Thyroid gland (tissue), 4 donors: ENCODE measurements at regions not wholly inside any gene's neighbourhood (a gene's known extent, or its start where the extent isn't known, plus 50 kb on each side); places are given as distances from the start of the nearest gene placed in this dataset.

Experiments used
- DNase-seq, 2 donors: peaks; one replicate each; pipeline ENCODE4 v3.0.0-alpha.2; 2019
- H3K27ac ChIP-seq, 3 donors: fragments of 200-600 bp; sonication (generic); 1 replicate in 2 of 3; 2 replicates in 1 of 3; pipeline ENCODE4 v1.5.1; 2016 to 2019; ENCODE audit warnings: mild to moderate bottlenecking in 1 of 3, moderate library complexity in 1 of 3
- H3K27me3 ChIP-seq: fragments of 200-600 bp; sonication (generic); one replicate; pipeline ENCODE4 v1.5.1; 2019
- H3K36me3 ChIP-seq, 2 donors: fragments of 200-600 bp; sonication (generic); one replicate each; pipeline ENCODE4 v1.5.1; 2016 to 2019
- H3K4me1 ChIP-seq, 2 donors: fragments of 200-600 bp; sonication (generic); one replicate each; pipeline ENCODE4 v1.5.1; 2017 to 2019
- H3K4me3 ChIP-seq, 3 donors: fragments of 200-600 bp; sonication (generic); replicated peaks in 1 of 3; 1 replicate in 2 of 3; 2 replicates in 1 of 3; pipeline ENCODE4 v1.5.1; 2016; ENCODE audit warnings: mild to moderate bottlenecking in 1 of 3
- H3K9me3 ChIP-seq: fragments of 200-600 bp; sonication (generic); one replicate; pipeline ENCODE4 v1.5.1; 2017
- POLR2A ChIP-seq, 2 donors: fragments of 450-650 bp; IDR thresholded peaks; one replicate each; pipeline ENCODE4 v1.6.1; 2017; ENCODE audit warnings: antibody characterized with exemption in 2 of 2, mild to moderate bottlenecking in 2 of 2, moderate library complexity in 1 of 2
- WGBS, 2 donors: methylation state at CpG; one replicate each; pipeline ENCODE4 v1.1.5; 2017; 5-methylcytosine and 5-hydroxymethylcytosine counted together
- intact Hi-C: fragments of 100-400 bp; cut with DNase I; formaldehyde crosslinking; loops from one replicate; pipeline ENCODE4 v1.15.1; 2023
- TF ChIP-seq, protein P1 (sequence below), 6 experiments: fragments of 200-600 bp in 3 of 6; fragments of 450-650 bp in 3 of 6; sonication (generic) in 3 of 6; IDR thresholded peaks; one replicate each; pipeline ENCODE4 v1.5.1; 2016 to 2019; ENCODE audit warnings: antibody characterized with exemption in 6 of 6, mild to moderate bottlenecking in 2 of 6, inconsistent platforms in 1 of 6, moderate library complexity in 1 of 6

DNA sequence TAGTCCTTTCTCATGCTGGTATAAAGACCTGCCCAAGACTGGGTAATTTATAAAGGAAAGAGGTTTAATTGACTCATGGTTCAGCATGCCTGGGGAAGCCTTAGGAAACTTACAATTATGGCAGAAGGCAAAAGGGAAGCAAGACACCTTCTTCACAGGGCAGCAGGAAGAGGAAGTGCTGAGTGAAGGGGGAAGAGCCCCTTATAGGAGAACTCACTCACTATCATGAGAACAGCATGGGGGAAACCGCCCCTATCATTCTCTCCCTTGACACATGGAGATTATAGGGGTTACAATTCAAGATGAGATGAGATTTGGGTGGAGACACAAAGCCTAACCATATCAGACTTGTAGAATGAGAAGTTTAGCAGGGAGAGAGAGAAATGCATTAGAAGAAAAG lies 373.3 kb upstream of the DIAPH2 start:
- Histone ChIP-seq H3K36me3 (no peaks in the 10 kb centered on the region), H3K27me3 (no peaks in the 10 kb centered on the region), H3K9me3 (no peaks in the 10 kb centered on the region), H3K27ac (no peak overlapping the region), H3K4me1 (no peaks in the 10 kb centered on the region), H3K4me3 (no peak overlapping the region)
- WGBS, 2 donors: 59 to 75% methylated on average over 1 of the region's 1 CpG
- no peak for DNase-seq
- intact Hi-C loops: no loop called here
- no peak for TF ChIP-seq POLR2A (IDR thresholded peaks at IDR 0.05)
- TF ChIP-seq, protein P1, sequence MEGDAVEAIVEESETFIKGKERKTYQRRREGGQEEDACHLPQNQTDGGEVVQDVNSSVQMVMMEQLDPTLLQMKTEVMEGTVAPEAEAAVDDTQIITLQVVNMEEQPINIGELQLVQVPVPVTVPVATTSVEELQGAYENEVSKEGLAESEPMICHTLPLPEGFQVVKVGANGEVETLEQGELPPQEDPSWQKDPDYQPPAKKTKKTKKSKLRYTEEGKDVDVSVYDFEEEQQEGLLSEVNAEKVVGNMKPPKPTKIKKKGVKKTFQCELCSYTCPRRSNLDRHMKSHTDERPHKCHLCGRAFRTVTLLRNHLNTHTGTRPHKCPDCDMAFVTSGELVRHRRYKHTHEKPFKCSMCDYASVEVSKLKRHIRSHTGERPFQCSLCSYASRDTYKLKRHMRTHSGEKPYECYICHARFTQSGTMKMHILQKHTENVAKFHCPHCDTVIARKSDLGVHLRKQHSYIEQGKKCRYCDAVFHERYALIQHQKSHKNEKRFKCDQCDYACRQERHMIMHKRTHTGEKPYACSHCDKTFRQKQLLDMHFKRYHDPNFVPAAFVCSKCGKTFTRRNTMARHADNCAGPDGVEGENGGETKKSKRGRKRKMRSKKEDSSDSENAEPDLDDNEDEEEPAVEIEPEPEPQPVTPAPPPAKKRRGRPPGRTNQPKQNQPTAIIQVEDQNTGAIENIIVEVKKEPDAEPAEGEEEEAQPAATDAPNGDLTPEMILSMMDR (IDR thresholded peaks at IDR 0.05): no peak

DNA sequence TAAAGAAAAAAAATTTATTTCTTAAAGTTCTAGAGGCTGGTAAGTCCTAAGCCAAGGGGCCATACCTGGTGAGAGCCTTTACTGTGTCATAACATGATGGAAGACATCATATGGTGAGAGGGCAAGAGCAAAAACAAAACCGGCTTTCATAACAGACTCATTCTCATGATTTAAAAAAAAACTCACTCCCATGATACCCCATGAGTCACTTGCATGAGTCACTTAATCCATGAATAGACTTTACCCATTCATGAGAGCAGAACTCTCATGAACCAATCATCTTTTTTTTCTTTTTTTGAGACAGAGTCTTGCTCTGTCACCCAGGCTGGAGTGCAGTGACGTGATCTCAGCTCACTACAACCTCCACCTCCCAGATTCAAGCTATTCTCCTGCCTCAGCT lies 369.7 kb upstream of the DIAPH2 start:
- Histone ChIP-seq H3K4me1 (no peaks in the 10 kb centered on the region), H3K27ac (no peak overlapping the region), H3K27me3 (no peaks in the 10 kb centered on the region), H3K4me3 (no peak overlapping the region), H3K36me3 (no peaks in the 10 kb centered on the region), H3K9me3 (no peaks in the 10 kb centered on the region)
- 89% methylated on average over 2 of the region's 2 CpGs for WGBS, 2 donors
- DNase-seq: no peak
- intact Hi-C loops: no loop called here
- TF ChIP-seq, protein P1 (IDR thresholded peaks at IDR 0.05): no peak
- no peak for TF ChIP-seq POLR2A (IDR thresholded peaks at IDR 0.05)

DNA sequence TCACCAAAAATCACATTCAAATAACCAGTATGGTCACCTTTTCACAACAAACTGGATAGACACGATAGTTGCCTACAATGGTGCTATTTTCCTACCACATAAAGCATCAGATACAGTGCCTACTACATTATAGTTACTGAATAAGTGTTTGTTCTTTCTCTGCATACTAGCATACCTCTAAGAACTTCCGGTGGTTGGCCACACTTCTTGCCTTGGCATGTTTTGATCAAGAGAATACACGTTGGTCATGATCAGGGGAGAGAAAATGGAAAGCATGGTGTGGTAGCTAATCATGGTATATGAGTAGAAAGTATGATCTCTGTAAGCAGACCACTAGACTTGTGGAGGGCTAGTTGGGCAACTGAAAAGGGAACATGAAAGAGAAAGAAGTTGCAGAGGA lies 322.8 kb upstream of the DIAPH2 start:
- Histone ChIP-seq H3K4me3 (no peak overlapping the region), H3K4me1 (no peaks in the 10 kb centered on the region), H3K9me3 (no peaks in the 10 kb centered on the region), H3K27ac (no peak overlapping the region), H3K36me3 (no peaks in the 10 kb centered on the region), H3K27me3 (no peaks in the 10 kb centered on the region)
- intact Hi-C loops: no loop called here
- WGBS, 2 donors: 84 to 93% methylated on average over 3 of the region's 3 CpGs
- no peak for TF ChIP-seq POLR2A (IDR thresholded peaks at IDR 0.05)
- TF ChIP-seq, protein P1 (IDR thresholded peaks at IDR 0.05): no peak
- DNase-seq: no peak

DNA sequence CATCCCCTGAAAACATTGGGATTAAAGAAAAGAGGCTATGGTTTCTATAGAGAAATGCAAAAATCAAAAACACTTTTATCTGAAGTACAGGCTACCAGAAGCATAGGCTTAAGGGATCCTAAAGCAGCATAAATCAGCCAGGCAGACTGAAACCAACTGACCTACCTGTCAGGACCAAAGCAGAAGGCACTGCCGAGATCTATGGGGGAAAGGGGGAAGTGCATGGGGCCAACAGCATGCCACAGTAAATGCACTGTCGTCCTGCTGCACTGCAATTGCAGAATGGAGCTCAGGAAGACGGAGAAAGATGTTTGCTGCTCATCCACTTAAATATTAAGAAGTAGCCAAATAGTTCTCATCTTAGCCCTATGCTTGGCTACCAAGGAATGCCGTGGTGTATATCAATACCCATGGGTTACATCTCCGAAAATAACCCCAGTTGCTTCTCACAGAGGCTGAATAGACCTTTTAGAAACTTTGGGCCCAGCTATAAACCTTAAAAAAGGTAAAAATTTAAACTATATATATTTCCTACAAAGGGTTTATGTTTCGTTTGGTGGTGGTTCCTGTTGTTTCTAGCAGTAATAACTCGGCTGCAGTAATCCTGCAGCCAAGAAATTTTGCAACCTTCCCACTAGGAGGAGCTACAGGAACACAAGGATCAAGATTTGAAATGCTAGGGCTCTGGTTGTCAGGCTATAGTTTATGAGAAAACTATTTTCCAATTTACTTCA lies 312.2 kb upstream of the DIAPH2 start:
- Histone ChIP-seq H3K9me3 (no peaks in the 10 kb centered on the region), H3K27me3 (peaks cover 4% of the 10 kb centered on the region), H3K4me3 (no peak overlapping the region), H3K36me3 (no peaks in the 10 kb centered on the region), H3K4me1 (no peaks in the 10 kb centered on the region), H3K27ac (no peak overlapping the region)
- DNase-seq: peak in 1 of 2 donors; percentile 1
- 32% methylated on average over 7 of the region's 7 CpGs for WGBS, 2 donors
- intact Hi-C loops: no loop called here
- TF ChIP-seq, protein P1 (IDR thresholded peaks at IDR 0.05): peak in 4 of 6 experiments; percentile 15 to 54 (median 22)
- TF ChIP-seq POLR2A (IDR thresholded peaks at IDR 0.05): no peak

DNA sequence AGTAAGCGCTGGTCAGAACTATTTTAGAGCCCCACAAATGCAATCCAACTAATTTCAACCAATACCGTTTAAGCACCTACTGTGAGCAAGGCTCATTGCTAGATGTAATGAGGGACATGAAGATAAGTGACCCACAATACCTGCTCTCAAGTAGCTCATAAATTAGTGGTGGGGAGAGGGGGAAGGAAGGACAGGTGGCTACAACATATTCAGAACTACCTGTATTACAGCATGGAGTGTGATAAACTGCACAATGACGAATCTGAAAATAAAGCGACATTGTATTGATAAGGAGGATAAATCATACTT lies 311.6 kb upstream of the DIAPH2 start:
- DNase-seq: no peak
- WGBS, 2 donors: 42 to 47% methylated on average over 4 of the region's 4 CpGs

More for the DNA sequence above, 311.6 kb upstream of the DIAPH2 start:
- Histone ChIP-seq H3K36me3 (no peaks in the 10 kb centered on the region), H3K27ac (no peak overlapping the region), H3K27me3 (peaks cover 4% of the 10 kb centered on the region), H3K4me1 (no peaks in the 10 kb centered on the region), H3K9me3 (no peaks in the 10 kb centered on the region), H3K4me3 (no peak overlapping the region)
- intact Hi-C loops: no loop called here
- TF ChIP-seq POLR2A (IDR thresholded peaks at IDR 0.05): no peak
- TF ChIP-seq, protein P1 (IDR thresholded peaks at IDR 0.05): no peak
